K562 (cell line): ENCODE measurements at regions not wholly inside any gene's neighbourhood (a gene's known extent, or its start where the extent isn't known, plus 50 kb on each side); places are given as distances from the start of the nearest gene placed in this dataset.
"Not testable (repeated sequence)": the region's sequence is repeated elsewhere in the genome, so short reads cannot be mapped to it uniquely, and the experiment has no call there.

Experiments
- ATAC-seq: fragments of 200-7000 bp; cut with Tn5 transposase; 3 replicates; pipeline ENCODE4 v1.9.1; 2020; ENCODE audit warnings: moderate library complexity
- BruUV-seq: library from RNA; stranded (reverse); fragments of 400-500 nt; replicated peaks from 2 replicates; lab custom pipeline; 2021; lab: Mats Ljungman, UMichigan
- CTCF ChIA-PET: fragments of 300-600 bp; formaldehyde crosslinking; extraction: SDS; loops from one replicate; lab custom pipeline; 2021; ENCODE audit warnings: low intra/inter-chr PET ratio; lab: Yijun Ruan, JAX
- POLR2A ChIA-PET: fragments of 300-600, 350-650 bp; sonication (Branson Sonifier 250); formaldehyde crosslinking; extraction: SDS; loops from one replicate; lab custom pipeline; 2021; ENCODE audit warnings: antibody characterized with exemption, inconsistent platforms; lab: Yijun Ruan, JAX
- DNase-seq, 4 experiments: peaks; one replicate each; pipeline versions ENCODE4 v3.0.0 to v3.0.0-alpha.2; 2011 to 2018; ENCODE audit warnings: low spot score in 3 of 4, mixed read lengths in 3 of 4; ENCODE audit errors: extremely low read depth in 1 of 4
- FAIRE-seq: peaks from 2 replicates; lab custom pipeline; 2011; peaks lifted over from hg19 to GRCh38; lab: Jason Lieb, UNC
- H2AFZ ChIP-seq: 2 replicates; pipeline ENCODE4 v1.6.0; 2011; ENCODE audit warnings: low read depth, low read length, control low read depth, inconsistent platforms
- H3K27ac ChIP-seq: fragments of 200-600 bp; 3 replicates; pipeline ENCODE4 v1.8.0; 2011; ENCODE audit warnings: low read depth, mild to moderate bottlenecking, control low read depth, inconsistent platforms, low read length, moderate library complexity, mixed read lengths; ENCODE audit errors: extremely low read depth
- H3K27me3 ChIP-seq, 2 experiments: fragments of 300-600 bp in 1 of 2; 2 replicates in 1 of 2; 3 replicates in 1 of 2; pipeline versions ENCODE4 v1.6.0 to v1.8.0; 2011; ENCODE audit warnings: inconsistent platforms in 2 of 2, low read length in 2 of 2, mild to moderate bottlenecking in 1 of 2, mixed read lengths in 1 of 2, moderate library complexity in 1 of 2; ENCODE audit not compliant: control insufficient read depth in 2 of 2, insufficient read depth in 2 of 2
- H3K36me3 ChIP-seq: fragments of 300-600 bp; 3 replicates; pipeline ENCODE4 v1.8.0; 2011; ENCODE audit warnings: mild to moderate bottlenecking, low read length, inconsistent platforms; ENCODE audit not compliant: control insufficient read depth, insufficient read depth
- H3K4me1 ChIP-seq, 2 experiments: fragments of 200-600 bp in 1 of 2; replicated peaks in 1 of 2; 2 replicates in 1 of 2; 3 replicates in 1 of 2; pipeline versions ENCODE4 v1.5.1 to v1.8.0; 2011; ENCODE audit warnings: inconsistent platforms in 2 of 2, low read length in 2 of 2, mild to moderate bottlenecking in 1 of 2, mixed read lengths in 1 of 2, moderate library complexity in 1 of 2; ENCODE audit not compliant: control insufficient read depth in 2 of 2, insufficient read depth in 2 of 2
- H3K4me2 ChIP-seq: 2 replicates; pipeline ENCODE4 v1.6.1; 2011; ENCODE audit warnings: low read length, control low read depth, inconsistent platforms, mixed read lengths; ENCODE audit not compliant: insufficient read depth
- H3K4me3 ChIP-seq: fragments of 200-600 bp; sonication (generic), shearing (Covaris generic); 2 replicates; pipeline ENCODE4 v1.5.1; 2016; ENCODE audit warnings: control low read depth, inconsistent platforms
- H3K79me2 ChIP-seq: fragments of 200-600 bp; 3 replicates; pipeline ENCODE4 v1.8.0; 2011; ENCODE audit warnings: low read length, inconsistent platforms; ENCODE audit not compliant: control insufficient read depth, insufficient read depth
- H3K9ac ChIP-seq, 2 experiments: 2 replicates each; pipeline versions ENCODE4 v1.6.0 to v1.6.1; 2011; ENCODE audit warnings: low read depth in 2 of 2, low read length in 2 of 2, control low read depth in 1 of 2, inconsistent platforms in 1 of 2, mild to moderate bottlenecking in 1 of 2, mixed read lengths in 1 of 2; ENCODE audit not compliant: insufficient read depth in 1 of 2
- H3K9me1 ChIP-seq: one replicate; pipeline ENCODE4 v1.6.0; 2011; ENCODE audit warnings: inconsistent platforms, mild to moderate bottlenecking, low read length, moderate library complexity; ENCODE audit not compliant: control insufficient read depth, insufficient read depth
- H3K9me3 ChIP-seq: replicated peaks from 2 replicates; pipeline ENCODE4 v1.5.1; 2011; ENCODE audit warnings: low read depth, low read length, inconsistent platforms; ENCODE audit not compliant: control insufficient read depth, insufficient read depth
- H4K20me1 ChIP-seq: replicated peaks from 2 replicates; pipeline ENCODE4 v1.6.1; 2011; ENCODE audit warnings: low read length, inconsistent platforms, mixed read lengths; ENCODE audit not compliant: control insufficient read depth, insufficient read depth
- CREM ChIP-seq: IDR thresholded peaks from 2 replicates; pipeline ENCODE4 v1.6.1; 2014; ENCODE audit warnings: antibody characterized with exemption, low read depth
- ELF1 ChIP-seq: fragments of 200-800 bp; sonication (Bioruptor generic); IDR thresholded peaks from 2 replicates; pipeline ENCODE4 v1.6.1; 2016; ENCODE audit warnings: missing genetic modification characterization, missing compliant biosample characterization
- MAZ ChIP-seq, 2 experiments: fragments of 450-650 bp in 1 of 2; sonication (generic) in 1 of 2; formaldehyde crosslinking; IDR thresholded peaks in 1 of 2; conservative IDR thresholded peaks in 1 of 2; 2 replicates each; pipeline versions ENCODE4 v1.4.0 to v1.5.0; 2020; ENCODE audit warnings: mild to moderate bottlenecking in 1 of 2, missing genetic modification reagents in 1 of 2
- MYC ChIP-seq, 2 experiments: fragments of 250-450 bp in 1 of 2; sonication (Bioruptor Pico) in 1 of 2; IDR thresholded peaks; 2 replicates each; pipeline versions ENCODE4 v1.5.1 to v1.6.1; 2012 to 2021; ENCODE audit warnings: low read depth in 2 of 2, borderline replicate concordance in 1 of 2, improper control_type of control experiment in 1 of 2, low read length in 1 of 2, mild to moderate bottlenecking in 1 of 2, moderate library complexity in 1 of 2
- NFIC ChIP-seq: fragments of 450-650 bp; IDR thresholded peaks from 2 replicates; pipeline ENCODE4 v1.6.1; 2017; ENCODE audit warnings: mild to moderate bottlenecking, inconsistent platforms
- NR2C1 ChIP-seq, 2 experiments: fragments of 450-650 bp; IDR thresholded peaks; 2 replicates each; pipeline ENCODE4 v1.6.1; 2017; ENCODE audit warnings: mild to moderate bottlenecking in 2 of 2, antibody characterized with exemption in 1 of 2, inconsistent platforms in 1 of 2, missing compliant biosample characterization in 1 of 2, missing genetic modification characterization in 1 of 2
- TBL1XR1 ChIP-seq, 2 experiments: IDR thresholded peaks; 2 replicates each; pipeline ENCODE4 v1.6.1; 2012; ENCODE audit warnings: improper control_type of control experiment in 2 of 2, low read length in 2 of 2, mild to moderate bottlenecking in 1 of 2
- ZNF589 ChIP-seq: fragments of 200-800 bp; sonication (Bioruptor generic); IDR thresholded peaks from 2 replicates; pipeline ENCODE4 v1.6.1; 2016; ENCODE audit warnings: low read depth, missing genetic modification characterization, missing compliant biosample characterization
- WGBS: fragments of 100-300 bp; shearing (Covaris generic); methylation state at CpG from one replicate; pipeline ENCODE4 v1.1.6; 2016; ENCODE audit warnings: low coverage, mixed read lengths; ENCODE audit not compliant: insufficient coverage; ENCODE audit errors: missing lambda C conversion rate; 5-methylcytosine and 5-hydroxymethylcytosine counted together
- in situ Hi-C: fragments of 300-500 bp; cut with MboI; formaldehyde crosslinking; loops from 4 replicates; pipeline ENCODE4 v1.15.0; 2018; ENCODE audit warnings: inconsistent platforms, mixed read lengths
- intact Hi-C: fragments of 100-400 bp; cut with micrococcal nuclease; formaldehyde crosslinking; loops from 2 replicates; pipeline ENCODE4 v1.14.2; 2022
- TF ChIP-seq, protein P1 (sequence below): fragments of 450-650 bp; IDR thresholded peaks from 2 replicates; pipeline ENCODE4 v1.6.1; 2018; ENCODE audit not compliant: partially characterized antibody
- TF ChIP-seq, protein P2 (sequence below), 2 experiments: IDR thresholded peaks; 2 replicates each; pipeline ENCODE4 v1.6.1; 2012; ENCODE audit warnings: improper control_type of control experiment in 2 of 2, low read depth in 2 of 2, low read length in 2 of 2, borderline replicate concordance in 1 of 2

GRCh38 chr20:30290361-30291063, 967.0 kb upstream of the DEFB115 start:
- Histone ChIP-seq H3K4me3 (peak overlapping the region; percentile 46), H2AFZ (peak overlapping the region; percentile 86), H3K27ac (peak overlapping the region; percentile 91), H3K4me1 (peaks cover 0 to 23% of the 10 kb centered on the region in 2 experiments; a peak in 4 of 5 replicates), H3K4me2 (peak overlapping the region; percentile 78), H3K9ac (peak overlapping the region; percentile 45 to 75; a peak in 3 of 4 replicates)
- H4K20me1 ChIP-seq; H3K9me3 ChIP-seq; in situ Hi-C loops; H3K9me1 ChIP-seq; H3K79me2 ChIP-seq; H3K36me3 ChIP-seq; CTCF ChIA-PET; intact Hi-C loops; BruUV-seq; H3K27me3 ChIP-seq; TF ChIP-seq NR2C1 (tag; IDR thresholded peaks at IDR 0.05); MYC (CRISPR knock-in tag; IDR thresholded peaks at IDR 0.05; ENCODE audit: borderline replicate concordance, low read depth): not testable (repeated sequence)
- POLR2A ChIA-PET, result interaction anchor here (0.6 kb wide), 2 partner anchors 696 to 1106 kb away, joined by 3 read pairs; no protein-coding TSS in a partner anchor
- under 1% methylated on average over 16 of the region's 27 CpGs for WGBS
- FAIRE-seq (peak; percentile 63), DNase-seq (peak; percentile 84 to 92 (median 86)), ATAC-seq (peak; percentile 96)
- 0 out of 2 replicates have a peak, but pooled peaks have one; percentile 10 for TF ChIP-seq NR2C1 (IDR thresholded peaks at IDR 0.05)
- 0 out of 2 replicates have a peak, but pooled peaks have one; percentile 49 for TF ChIP-seq ZNF589 (CRISPR knock-in tag)
- peak; percentile 26; the same call in 1 of the 2 replicates for TF ChIP-seq NFIC
- peak in 1 of 2 experiments; percentile 26; a peak in 1 of 4 replicates for TF ChIP-seq TBL1XR1 (IDR thresholded peaks at IDR 0.05; ENCODE audit: low read length in 2 of 2)
- peak; percentile 33 to 44; a peak in 1 of 4 replicates for TF ChIP-seq MAZ (CRISPR knock-in tag; conservative IDR thresholded peaks at IDR 0.05 in 1 of 2, IDR thresholded peaks at IDR 0.05 in 1 of 2)
- TF ChIP-seq MYC (IDR thresholded peaks at IDR 0.05; ENCODE audit: low read depth, low read length), result peak; percentile 12; the same call in 1 of the 2 replicates
- TF ChIP-seq ELF1 (tag), result 0 out of 2 replicates have a peak, but pooled peaks have one; percentile 23
- TF ChIP-seq CREM, result 0 out of 2 replicates have a peak, but pooled peaks have one; percentile 18
- TF ChIP-seq, protein P1, sequence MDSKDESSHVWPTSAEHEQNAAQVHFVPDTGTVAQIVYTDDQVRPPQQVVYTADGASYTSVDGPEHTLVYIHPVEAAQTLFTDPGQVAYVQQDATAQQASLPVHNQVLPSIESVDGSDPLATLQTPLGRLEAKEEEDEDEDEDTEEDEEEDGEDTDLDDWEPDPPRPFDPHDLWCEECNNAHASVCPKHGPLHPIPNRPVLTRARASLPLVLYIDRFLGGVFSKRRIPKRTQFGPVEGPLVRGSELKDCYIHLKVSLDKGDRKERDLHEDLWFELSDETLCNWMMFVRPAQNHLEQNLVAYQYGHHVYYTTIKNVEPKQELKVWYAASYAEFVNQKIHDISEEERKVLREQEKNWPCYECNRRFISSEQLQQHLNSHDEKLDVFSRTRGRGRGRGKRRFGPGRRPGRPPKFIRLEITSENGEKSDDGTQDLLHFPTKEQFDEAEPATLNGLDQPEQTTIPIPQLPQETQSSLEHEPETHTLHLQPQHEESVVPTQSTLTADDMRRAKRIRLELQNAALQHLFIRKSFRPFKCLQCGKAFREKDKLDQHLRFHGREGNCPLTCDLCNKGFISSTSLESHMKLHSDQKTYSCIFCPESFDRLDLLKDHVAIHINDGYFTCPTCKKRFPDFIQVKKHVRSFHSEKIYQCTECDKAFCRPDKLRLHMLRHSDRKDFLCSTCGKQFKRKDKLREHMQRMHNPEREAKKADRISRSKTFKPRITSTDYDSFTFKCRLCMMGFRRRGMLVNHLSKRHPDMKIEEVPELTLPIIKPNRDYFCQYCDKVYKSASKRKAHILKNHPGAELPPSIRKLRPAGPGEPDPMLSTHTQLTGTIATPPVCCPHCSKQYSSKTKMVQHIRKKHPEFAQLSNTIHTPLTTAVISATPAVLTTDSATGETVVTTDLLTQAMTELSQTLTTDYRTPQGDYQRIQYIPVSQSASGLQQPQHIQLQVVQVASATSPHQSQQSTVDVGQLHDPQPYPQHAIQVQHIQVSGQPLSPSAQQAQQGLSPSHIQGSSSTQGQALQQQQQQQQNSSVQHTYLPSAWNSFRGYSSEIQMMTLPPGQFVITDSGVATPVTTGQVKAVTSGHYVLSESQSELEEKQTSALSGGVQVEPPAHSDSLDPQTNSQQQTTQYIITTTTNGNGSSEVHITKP, result peak; percentile 54
- TF ChIP-seq, protein P2, sequence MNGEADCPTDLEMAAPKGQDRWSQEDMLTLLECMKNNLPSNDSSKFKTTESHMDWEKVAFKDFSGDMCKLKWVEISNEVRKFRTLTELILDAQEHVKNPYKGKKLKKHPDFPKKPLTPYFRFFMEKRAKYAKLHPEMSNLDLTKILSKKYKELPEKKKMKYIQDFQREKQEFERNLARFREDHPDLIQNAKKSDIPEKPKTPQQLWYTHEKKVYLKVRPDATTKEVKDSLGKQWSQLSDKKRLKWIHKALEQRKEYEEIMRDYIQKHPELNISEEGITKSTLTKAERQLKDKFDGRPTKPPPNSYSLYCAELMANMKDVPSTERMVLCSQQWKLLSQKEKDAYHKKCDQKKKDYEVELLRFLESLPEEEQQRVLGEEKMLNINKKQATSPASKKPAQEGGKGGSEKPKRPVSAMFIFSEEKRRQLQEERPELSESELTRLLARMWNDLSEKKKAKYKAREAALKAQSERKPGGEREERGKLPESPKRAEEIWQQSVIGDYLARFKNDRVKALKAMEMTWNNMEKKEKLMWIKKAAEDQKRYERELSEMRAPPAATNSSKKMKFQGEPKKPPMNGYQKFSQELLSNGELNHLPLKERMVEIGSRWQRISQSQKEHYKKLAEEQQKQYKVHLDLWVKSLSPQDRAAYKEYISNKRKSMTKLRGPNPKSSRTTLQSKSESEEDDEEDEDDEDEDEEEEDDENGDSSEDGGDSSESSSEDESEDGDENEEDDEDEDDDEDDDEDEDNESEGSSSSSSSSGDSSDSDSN (IDR thresholded peaks at IDR 0.05; ENCODE audit: borderline replicate concordance in 1 of 2, low read depth in 2 of 2, low read length in 2 of 2), result peak in 1 of 2 experiments; percentile 65; a peak in 1 of 4 replicates
